ENCODE measurements at regions not wholly inside any gene's neighbourhood (a gene's known extent, or its start where the extent isn't known, plus 50 kb on each side); places are given as distances from the start of the nearest gene placed in this dataset.

DNA sequence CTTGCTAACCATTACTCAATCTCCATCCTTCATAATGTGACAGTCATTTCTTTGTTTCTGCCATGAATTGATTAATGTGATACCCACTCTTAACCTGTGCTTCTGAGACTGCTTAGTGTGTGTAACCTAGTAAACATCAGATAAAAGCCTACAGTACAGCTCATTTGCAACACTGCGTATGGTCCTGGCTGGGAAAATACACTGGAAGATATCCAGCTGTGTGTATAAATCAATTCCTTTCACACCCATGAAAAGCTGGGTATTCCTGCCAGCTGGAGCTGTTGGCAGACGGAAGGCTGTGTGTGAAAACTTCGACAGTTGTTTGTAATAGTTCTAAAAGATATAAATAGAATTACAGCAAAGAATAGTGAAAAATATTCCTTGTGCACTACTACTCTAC lies 509.2 kb downstream of the FRK start:
- TF ChIP-seq ZBTB49 (CRISPR knock-in tag; IDR thresholded peaks at IDR 0.05; ENCODE audit: borderline replicate concordance) (no peak), MAFF (IDR thresholded peaks at IDR 0.05; ENCODE audit: low read depth, low read length) (no peak), FOSL2 (CRISPR knock-in tag; IDR thresholded peaks at IDR 0.05) (no peak), ZBTB39 (CRISPR knock-in tag; IDR thresholded peaks at IDR 0.05) (no peak), FOXA1 (IDR thresholded peaks at IDR 0.05) (no peak), FOXA1 (CRISPR knock-in tag; IDR thresholded peaks at IDR 0.05) (no peak), MAZ (IDR thresholded peaks at IDR 0.05; ENCODE audit: borderline replicate concordance, low read depth, low read length) (no peak), MAZ (CRISPR knock-in tag; IDR thresholded peaks at IDR 0.05; ENCODE audit: low read depth) (no peak), ZBTB33 (CRISPR knock-in tag; IDR thresholded peaks at IDR 0.05) (no peak), RFX5 (IDR thresholded peaks at IDR 0.05; ENCODE audit: low read depth, low read length) (no peak), CHD2 (IDR thresholded peaks at IDR 0.05; ENCODE audit: low read depth, low read length) (no peak), GABPB1 (CRISPR knock-in tag; IDR thresholded peaks at IDR 0.05) (no peak), DPF2 (CRISPR knock-in tag; IDR thresholded peaks at IDR 0.05; ENCODE audit: borderline replicate concordance, low read depth) (no peak), THRA (CRISPR knock-in tag; IDR thresholded peaks at IDR 0.05; ENCODE audit: borderline replicate concordance) (no peak)

Data from HepG2 (cell line).